ENCODE measurements at regions not wholly inside any gene's neighbourhood (a gene's known extent, or its start where the extent isn't known, plus 50 kb on each side); places are given as distances from the start of the nearest gene placed in this dataset.

GRCh38 chr7:80369321-80369720 lies 142.5 kb downstream of the GNAT3 start:
- TF ChIP-seq CTCF (IDR thresholded peaks at IDR 0.05 in 4 of 5, conservative IDR thresholded peaks at IDR 0.05 in 1 of 5) (no peak), POLR2A (IDR thresholded peaks at IDR 0.05) (no peak)

All from gastrocnemius medialis (tissue), 4 donors.